ENCODE measurements at regions not wholly inside any gene's neighbourhood (a gene's known extent, or its start where the extent isn't known, plus 50 kb on each side); places are given as distances from the start of the nearest gene placed in this dataset.

DNA sequence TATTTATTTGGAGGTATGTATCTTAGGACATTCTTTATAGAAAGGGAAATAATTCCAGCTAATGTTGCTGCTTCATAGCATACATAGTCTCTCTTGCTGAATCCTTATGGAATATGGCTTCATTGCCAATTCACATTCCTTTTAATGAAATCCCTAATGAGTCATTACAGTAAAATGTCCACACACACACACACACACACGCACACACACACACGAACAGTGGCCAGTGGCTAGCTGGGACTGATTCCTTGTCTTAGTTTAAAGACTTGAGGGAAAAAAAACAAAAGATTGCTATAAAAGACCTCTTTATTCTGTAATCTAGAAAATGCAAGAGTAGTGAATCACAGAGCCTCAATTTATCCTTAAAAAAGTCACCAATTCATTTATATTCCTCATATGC, 301.6 kb downstream of the SLITRK6 start:
- TF ChIP-seq, protein P1, sequence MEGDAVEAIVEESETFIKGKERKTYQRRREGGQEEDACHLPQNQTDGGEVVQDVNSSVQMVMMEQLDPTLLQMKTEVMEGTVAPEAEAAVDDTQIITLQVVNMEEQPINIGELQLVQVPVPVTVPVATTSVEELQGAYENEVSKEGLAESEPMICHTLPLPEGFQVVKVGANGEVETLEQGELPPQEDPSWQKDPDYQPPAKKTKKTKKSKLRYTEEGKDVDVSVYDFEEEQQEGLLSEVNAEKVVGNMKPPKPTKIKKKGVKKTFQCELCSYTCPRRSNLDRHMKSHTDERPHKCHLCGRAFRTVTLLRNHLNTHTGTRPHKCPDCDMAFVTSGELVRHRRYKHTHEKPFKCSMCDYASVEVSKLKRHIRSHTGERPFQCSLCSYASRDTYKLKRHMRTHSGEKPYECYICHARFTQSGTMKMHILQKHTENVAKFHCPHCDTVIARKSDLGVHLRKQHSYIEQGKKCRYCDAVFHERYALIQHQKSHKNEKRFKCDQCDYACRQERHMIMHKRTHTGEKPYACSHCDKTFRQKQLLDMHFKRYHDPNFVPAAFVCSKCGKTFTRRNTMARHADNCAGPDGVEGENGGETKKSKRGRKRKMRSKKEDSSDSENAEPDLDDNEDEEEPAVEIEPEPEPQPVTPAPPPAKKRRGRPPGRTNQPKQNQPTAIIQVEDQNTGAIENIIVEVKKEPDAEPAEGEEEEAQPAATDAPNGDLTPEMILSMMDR (IDR thresholded peaks at IDR 0.05), result no peak
- TF ChIP-seq POLR2AphosphoS5 (IDR thresholded peaks at IDR 0.05) (no peak), POLR2A (IDR thresholded peaks at IDR 0.05) (no peak)

Data from breast epithelium (tissue), 3 donors.